Right lobe of liver (tissue), 6 donors: ENCODE measurements at regions not wholly inside any gene's neighbourhood (a gene's known extent, or its start where the extent isn't known, plus 50 kb on each side); places are given as distances from the start of the nearest gene placed in this dataset.

Experiments used
- ATAC-seq, 4 donors: fragments of 200-7000 bp; cut with Tn5 transposase; one replicate each; pipeline ENCODE4 v1.9.1; 2020; ENCODE audit warnings: mild to moderate bottlenecking in 4 of 4, moderate library complexity in 4 of 4
- DNase-seq, 3 donors: peaks; one replicate each; pipeline ENCODE4 v3.0.0-alpha.2; 2020
- H3K27ac ChIP-seq, 3 donors: fragments of 200-600 bp; one replicate each; pipeline ENCODE4 v1.8.0; 2022
- H3K27me3 ChIP-seq, 2 donors: fragments of 200-600 bp; one replicate each; pipeline ENCODE4 v1.8.0; 2022
- H3K36me3 ChIP-seq, 4 donors: fragments of 200-600 bp; sonication (generic) in 1 of 4; one replicate each; pipeline versions ENCODE4 v1.5.1 to v1.8.0; 2017 to 2022; ENCODE audit warnings: control low read depth in 1 of 4
- H3K4me1 ChIP-seq, 4 donors: fragments of 200-600 bp; sonication (generic) in 1 of 4; one replicate each; pipeline versions ENCODE4 v1.5.1 to v1.8.0; 2017 to 2022; ENCODE audit warnings: control low read depth in 1 of 4
- H3K4me3 ChIP-seq, 3 donors: fragments of 200-600 bp; one replicate each; pipeline ENCODE4 v1.8.0; 2022
- H3K9me3 ChIP-seq, 4 donors: fragments of 200-600 bp; sonication (generic) in 1 of 4; one replicate each; pipeline versions ENCODE4 v1.5.1 to v1.8.0; 2017 to 2022; ENCODE audit warnings: control low read depth in 1 of 4
- CTCF ChIP-seq, 4 donors: fragments of 200-600 bp in 3 of 4; fragments of 450-650 bp in 1 of 4; IDR thresholded peaks; one replicate each; pipeline versions ENCODE4 v1.5.1 to v1.8.0; 2016 to 2022; ENCODE audit warnings: antibody characterized with exemption in 4 of 4, mild to moderate bottlenecking in 2 of 4
- POLR2A ChIP-seq: fragments of 450-650 bp; IDR thresholded peaks from one replicate; pipeline ENCODE4 v1.6.1; 2017; ENCODE audit warnings: antibody characterized with exemption, mild to moderate bottlenecking
- WGBS: methylation state at CpG from one replicate; pipeline ENCODE4 v1.1.6; 2018; ENCODE audit warnings: low coverage, low lambda C conversion rate; ENCODE audit not compliant: insufficient coverage; ENCODE audit errors: missing lambda C conversion rate; 5-methylcytosine and 5-hydroxymethylcytosine counted together
- intact Hi-C, 2 donors: fragments of 100-400 bp; cut with DNase I; formaldehyde crosslinking; loops; one replicate each; pipeline versions ENCODE4 v1.11.2 to v1.14.1; 2022
- donor health status: DM: no; HTN: yes; CAD: no.
- donor health status: DM: no; HTN: no; CAD: no.
- donor health status: DM: no; HTN: no; CAD: no.
- donor health status: DM: no; HTN: yes; CAD: no.
- donor health status: DM: no; HTN: yes; CAD: no.

- no peaks in the 10 kb centered on the region for H3K27me3 ChIP-seq
These were observed 269.5 kb upstream of the ATP11B start for GRCh38 chr3:182523836-182524235.

GRCh38 chr3:182524711-182525401, 268.4 kb upstream of the ATP11B start:
- 68% methylated on average over 5 of the region's 5 CpGs for WGBS
- Histone ChIP-seq H3K4me1 (no peaks in the 10 kb centered on the region), H3K9me3 (no peaks in the 10 kb centered on the region), H3K4me3 (no peak overlapping the region), H3K27ac (no peak overlapping the region), H3K27me3 (no peaks in the 10 kb centered on the region), H3K36me3 (no peaks in the 10 kb centered on the region)
- ATAC-seq (no peak), DNase-seq (no peak)
- TF ChIP-seq POLR2A (no peak), CTCF (IDR thresholded peaks at IDR 0.05) (no peak)
- intact Hi-C loops: no loop called here

More at GRCh38 chr3:182523836-182524235, 269.5 kb upstream of the ATP11B start:
- WGBS: 75% methylated on average over 2 of the region's 2 CpGs
- intact Hi-C loops: no loop called here
- ATAC-seq (no peak), DNase-seq (no peak)
- no peak for TF ChIP-seq CTCF (IDR thresholded peaks at IDR 0.05)
- no peak for TF ChIP-seq POLR2A
- Histone ChIP-seq H3K36me3 (no peaks in the 10 kb centered on the region), H3K4me3 (no peak overlapping the region), H3K27ac (no peak overlapping the region), H3K4me1 (no peaks in the 10 kb centered on the region), H3K9me3 (no peaks in the 10 kb centered on the region)

- Histone ChIP-seq H3K4me3 (no peak overlapping the region), H3K27ac (no peak overlapping the region), H3K9me3 (no peaks in the 10 kb centered on the region), H3K27me3 (no peaks in the 10 kb centered on the region), H3K4me1 (no peaks in the 10 kb centered on the region), H3K36me3 (no peaks in the 10 kb centered on the region)
- TF ChIP-seq CTCF (IDR thresholded peaks at IDR 0.05) (no peak), POLR2A (no peak)
- intact Hi-C loops: no loop called here
- WGBS: 40% methylated on average over 4 of the region's 4 CpGs
- DNase-seq: no peak
- ATAC-seq: no peak
These were observed 267.4 kb upstream of the ATP11B start for GRCh38 chr3:182525766-182526374.

GRCh38 chr3:182527745-182528144, 265.6 kb upstream of the ATP11B start:
- intact Hi-C loops: no loop called here
- Histone ChIP-seq H3K27ac (no peak overlapping the region), H3K4me1 (no peaks in the 10 kb centered on the region), H3K9me3 (no peaks in the 10 kb centered on the region), H3K36me3 (no peaks in the 10 kb centered on the region), H3K4me3 (no peak overlapping the region), H3K27me3 (no peaks in the 10 kb centered on the region)
- DNase-seq (no peak), ATAC-seq (peak in 2 of 4 donors; percentile 57 to 63)
- no peak for TF ChIP-seq CTCF (IDR thresholded peaks at IDR 0.05)
- no peak for TF ChIP-seq POLR2A
